PC-9 (cell line): ENCODE measurements at regions not wholly inside any gene's neighbourhood (a gene's known extent, or its start where the extent isn't known, plus 50 kb on each side); places are given as distances from the start of the nearest gene placed in this dataset.

Experiments used
- BruUV-seq: library from RNA; stranded (reverse); fragments of 400-500 nt; replicated peaks from 2 replicates; lab custom pipeline; 2021; lab: Mats Ljungman, UMichigan
- CTCF ChIA-PET: fragments of 300-600 bp; sonication (Branson Sonifier 250); formaldehyde crosslinking; loops from one replicate; lab custom pipeline; 2022; ENCODE audit warnings: antibody characterized with exemption; lab: Charles Lee
- POLR2A ChIA-PET: fragments of 300-600 bp; sonication (Branson Sonifier 250); formaldehyde crosslinking; loops from one replicate; lab custom pipeline; 2022; ENCODE audit warnings: antibody characterized with exemption; ENCODE audit not compliant: unreplicated experiment; lab: Charles Lee
- DNase-seq, 2 experiments: peaks; one replicate each; pipeline versions ENCODE4 v3.0.0 to v3.0.0-alpha.2; 2015 to 2022; ENCODE audit warnings: mixed read lengths in 1 of 2
- H2AFZ ChIP-seq: fragments of 200-600 bp; sonication (generic); 2 replicates; pipeline ENCODE4 v1.8.1; 2017; ENCODE audit warnings: antibody characterized with exemption
- H3F3A ChIP-seq: fragments of 200-600 bp; sonication (generic); 2 replicates; pipeline ENCODE4 v1.8.1; 2017; ENCODE audit warnings: antibody characterized with exemption, mild to moderate bottlenecking, low read depth; ENCODE audit not compliant: insufficient read depth
- H3K27ac ChIP-seq: fragments of 200-600 bp; sonication (generic); 2 replicates; pipeline ENCODE4 v1.6.1; 2016; ENCODE audit warnings: mixed run types
- H3K27me3 ChIP-seq: fragments of 200-600 bp; sonication (generic); 2 replicates; pipeline ENCODE4 v1.6.1; 2016; ENCODE audit warnings: low read depth, mixed run types; ENCODE audit not compliant: insufficient read depth
- H3K36me3 ChIP-seq: fragments of 200-600 bp; sonication (generic); 2 replicates; pipeline ENCODE4 v1.6.1; 2016; ENCODE audit warnings: low read depth, mixed run types
- H3K4me1 ChIP-seq: fragments of 200-600 bp; sonication (generic); replicated peaks from 2 replicates; pipeline ENCODE4 v1.6.1; 2016; ENCODE audit warnings: mixed run types; ENCODE audit not compliant: insufficient read depth
- H3K4me2 ChIP-seq: fragments of 200-600 bp; sonication (generic); 2 replicates; pipeline ENCODE4 v1.6.1; 2017; ENCODE audit warnings: mixed run types
- H3K4me3 ChIP-seq: fragments of 200-600 bp; sonication (generic); 2 replicates; pipeline ENCODE4 v1.6.1; 2016; ENCODE audit warnings: mixed run types
- H3K79me2 ChIP-seq: fragments of 200-600 bp; sonication (generic); 2 replicates; pipeline ENCODE4 v1.6.1; 2017; ENCODE audit warnings: low read depth, mixed run types
- H3K9me2 ChIP-seq: fragments of 200-600 bp; sonication (generic); 2 replicates; pipeline ENCODE4 v1.8.1; 2017; ENCODE audit warnings: mild to moderate bottlenecking; ENCODE audit not compliant: insufficient read depth
- H3K9me3 ChIP-seq: fragments of 200-600 bp; sonication (generic); 2 replicates; pipeline ENCODE4 v1.8.1; 2016; ENCODE audit warnings: low read depth; ENCODE audit not compliant: insufficient read depth
- H4K20me1 ChIP-seq: fragments of 200-600 bp; sonication (generic); 2 replicates; pipeline ENCODE4 v1.8.1; 2017; ENCODE audit not compliant: insufficient read depth
- CTCF ChIP-seq: fragments of 200-600 bp; sonication (generic); conservative IDR thresholded peaks from 2 replicates; pipeline ENCODE4 v1.6.1; 2017; ENCODE audit warnings: mixed run types, antibody characterized with exemption, mild to moderate bottlenecking, moderate library complexity
- EZH2 ChIP-seq: fragments of 200-600 bp; sonication (generic); IDR thresholded peaks from 2 replicates; pipeline ENCODE4 v1.8.0; 2017; ENCODE audit warnings: antibody characterized with exemption, low read depth
- intact Hi-C: fragments of 100-400 bp; cut with micrococcal nuclease; formaldehyde crosslinking; loops from one replicate; pipeline ENCODE4 v1.10.0; 2022; ENCODE audit not compliant: unreplicated experiment

- Histone ChIP-seq H3K4me2 (no peak overlapping the region), H3K9me3 (no peaks in the 10 kb centered on the region), H3K36me3 (no peaks in the 10 kb centered on the region), H3K27me3 (peaks cover 17% of the 10 kb centered on the region), H3K4me3 (no peak overlapping the region), H3K9me2 (no peaks in the 10 kb centered on the region), H4K20me1 (no peaks in the 10 kb centered on the region), H3K79me2 (no peaks in the 10 kb centered on the region), H3F3A (no peaks in the 10 kb centered on the region), H2AFZ (no peak overlapping the region), H3K27ac (no peak overlapping the region), H3K4me1 (no peaks in the 10 kb centered on the region)
- CTCF ChIA-PET, result no interaction called here
- intact Hi-C loops, result loop anchor here (5.0 to 10.0 kb wide), 3 partner anchors 311 to 1634 kb away; no protein-coding TSS in a partner anchor
- no TSS peak for BruUV-seq
- no peak for DNase-seq
- TF ChIP-seq CTCF (no peak), EZH2 (no peak)
- POLR2A ChIA-PET, result no interaction called here
Observed at GRCh38 chr16:73875996-73876690, 420.5 kb upstream of the PSMD7 start.

DNA sequence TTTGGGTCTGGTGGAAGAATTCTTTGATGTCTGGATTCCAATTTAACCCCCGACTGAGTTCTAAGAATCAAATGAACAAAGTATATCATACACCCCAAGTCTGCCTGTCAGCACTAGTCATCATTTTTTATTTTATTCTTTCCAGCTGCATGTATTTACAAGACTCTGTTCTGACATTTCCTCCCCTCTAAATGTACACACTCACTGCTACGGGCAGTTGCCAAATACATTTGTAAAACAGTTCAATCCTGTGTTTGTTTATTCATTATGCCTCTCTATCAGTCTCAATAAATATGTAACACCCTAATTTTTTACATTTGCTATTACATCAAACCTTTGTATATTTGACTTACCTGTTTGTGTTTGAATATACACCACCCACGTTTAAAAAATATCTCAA lies 422.3 kb upstream of the PSMD7 start:
- no peaks in the 10 kb centered on the region for H3K36me3 ChIP-seq
- H3K4me1 ChIP-seq, result no peaks in the 10 kb centered on the region
- H3K9me3 ChIP-seq, result no peaks in the 10 kb centered on the region
- TF ChIP-seq EZH2 (no peak), CTCF (no peak)
- no peak overlapping the region for H3K27ac ChIP-seq
- no peak for DNase-seq
- no peaks in the 10 kb centered on the region for H3F3A ChIP-seq
- H3K9me2 ChIP-seq, result no peaks in the 10 kb centered on the region
- no peaks in the 10 kb centered on the region for H4K20me1 ChIP-seq
- H3K79me2 ChIP-seq, result no peaks in the 10 kb centered on the region
- no peak overlapping the region for H3K4me2 ChIP-seq
- H2AFZ ChIP-seq, result no peak overlapping the region
- no peak overlapping the region for H3K4me3 ChIP-seq
- POLR2A ChIA-PET, result no interaction called here
- intact Hi-C loops, result loop anchor here (10.0 kb wide), 1 partner anchor 310 kb away; no protein-coding TSS in a partner anchor
- H3K27me3 ChIP-seq, result peaks cover 17% of the 10 kb centered on the region; the same call in 1 of the 2 replicates
- no TSS peak for BruUV-seq
- CTCF ChIA-PET, result no interaction called here

- no peak overlapping the region for H3K4me3 ChIP-seq
- H3K36me3 ChIP-seq, result no peaks in the 10 kb centered on the region
- ChIA-PET CTCF (no interaction called here), POLR2A (no interaction called here)
- no peak overlapping the region for H3K27ac ChIP-seq
- peaks cover 23% of the 10 kb centered on the region; the same call in 1 of the 2 replicates for H3K27me3 ChIP-seq
- no peaks in the 10 kb centered on the region for H3K9me3 ChIP-seq
- no peak overlapping the region for H2AFZ ChIP-seq
- no peaks in the 10 kb centered on the region for H3F3A ChIP-seq
- H4K20me1 ChIP-seq, result no peaks in the 10 kb centered on the region
- no peaks in the 10 kb centered on the region for H3K4me1 ChIP-seq
- intact Hi-C loops, result loop anchor here (10.0 kb wide), 1 partner anchor 309 kb away; no protein-coding TSS in a partner anchor
- H3K9me2 ChIP-seq, result no peaks in the 10 kb centered on the region
- H3K4me2 ChIP-seq, result no peak overlapping the region
- no peak for TF ChIP-seq EZH2
- TF ChIP-seq CTCF, result no peak
- no TSS peak for BruUV-seq
- DNase-seq, result no peak
- no peaks in the 10 kb centered on the region for H3K79me2 ChIP-seq
Observed at GRCh38 chr16:73873643-73874042, 423.0 kb upstream of the PSMD7 start.
